ENCODE measurements at regions not wholly inside any gene's neighbourhood (a gene's known extent, or its start where the extent isn't known, plus 50 kb on each side); places are given as distances from the start of the nearest gene placed in this dataset.
"Not testable (repeated sequence)": the region's sequence is repeated elsewhere in the genome, so short reads cannot be mapped to it uniquely, and the experiment has no call there.

GRCh38 chr12:114500775-114501473 lies 95.0 kb upstream of the TBX5 start:
- DNase-seq, result no peak

- DNase-seq, result no peak
These were observed 94.2 kb upstream of the TBX5 start for GRCh38 chr12:114500131-114500530.

GRCh38 chr12:114499338-114499737 lies 93.4 kb upstream of the TBX5 start:
- no peak for DNase-seq

- DNase-seq, result no peak
These were observed 86.0 kb upstream of the TBX5 start for GRCh38 chr12:114491916-114492315.

GRCh38 chr12:114484822-114485459 lies 79.0 kb upstream of the TBX5 start:
- not testable (repeated sequence) for DNase-seq

- DNase-seq, result no peak
These were observed 78.1 kb upstream of the TBX5 start for GRCh38 chr12:114483996-114484395.

- DNase-seq, result no peak
These were observed 75.2 kb upstream of the TBX5 start for GRCh38 chr12:114481200-114481535.

- DNase-seq, result no peak
These were observed 74.6 kb upstream of the TBX5 start for GRCh38 chr12:114480337-114481199.

GRCh38 chr12:114479831-114480230 lies 73.9 kb upstream of the TBX5 start:
- DNase-seq, result no peak

GRCh38 chr12:114478865-114479264 lies 72.9 kb upstream of the TBX5 start:
- no peak for DNase-seq

- no peak for DNase-seq
These were observed 72.0 kb upstream of the TBX5 start for GRCh38 chr12:114477989-114478395.

GRCh38 chr12:114476159-114476558 lies 70.2 kb upstream of the TBX5 start:
- no peak for DNase-seq

GRCh38 chr12:114473717-114474116 lies 67.8 kb upstream of the TBX5 start:
- DNase-seq, result no peak

GRCh38 chr12:114473018-114473417 lies 67.1 kb upstream of the TBX5 start:
- no peak for DNase-seq

GRCh38 chr12:114457620-114458019 lies 51.7 kb upstream of the TBX5 start:
- DNase-seq, result no peak

Measured in inflammatory macrophage treated with lipopolysaccharide for 4 hours (primary cell).